ENCODE measurements at regions not wholly inside any gene's neighbourhood (a gene's known extent, or its start where the extent isn't known, plus 50 kb on each side); places are given as distances from the start of the nearest gene placed in this dataset.

DNA sequence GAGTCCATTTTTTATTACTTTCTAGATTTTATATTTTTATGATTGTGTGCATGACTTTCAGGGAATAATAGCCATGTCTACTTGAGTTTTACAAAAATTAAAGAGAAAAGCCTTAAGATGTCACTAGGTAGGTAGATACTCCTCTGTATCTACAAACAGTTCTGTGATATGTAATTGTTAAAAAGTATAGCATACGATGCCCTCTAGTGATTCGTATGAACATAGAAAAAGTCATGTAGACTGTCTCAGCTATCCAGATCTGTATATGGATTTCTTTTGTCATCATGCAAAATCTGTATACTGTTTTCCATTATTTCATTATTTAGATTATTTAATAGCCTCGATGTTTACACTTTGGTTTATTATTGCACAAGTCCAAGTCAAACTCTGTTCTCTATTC is 856.6 kb downstream of the CENPC start:
- ChIA-PET CTCF (no interaction called here), POLR2A (no interaction called here)
- no peak for TF ChIP-seq ZNF384 (IDR thresholded peaks at IDR 0.05)
- TF ChIP-seq CTBP1 (IDR thresholded peaks at IDR 0.05; ENCODE audit: borderline replicate concordance) = no peak
- TF ChIP-seq FOXA1 (IDR thresholded peaks at IDR 0.05) = no peak
- no peak for TF ChIP-seq ARNT (IDR thresholded peaks at IDR 0.05)
- no peak for TF ChIP-seq NFRKB (IDR thresholded peaks at IDR 0.05)
- no peak for TF ChIP-seq TARDBP (IDR thresholded peaks at IDR 0.05)
- TF ChIP-seq L3MBTL2 (conservative IDR thresholded peaks at IDR 0.05) = no peak
- TF ChIP-seq FOXK2 (IDR thresholded peaks at IDR 0.05) = no peak
- no peak for TF ChIP-seq BHLHE40 (IDR thresholded peaks at IDR 0.05; ENCODE audit: borderline replicate concordance)
- TF ChIP-seq, protein P1, sequence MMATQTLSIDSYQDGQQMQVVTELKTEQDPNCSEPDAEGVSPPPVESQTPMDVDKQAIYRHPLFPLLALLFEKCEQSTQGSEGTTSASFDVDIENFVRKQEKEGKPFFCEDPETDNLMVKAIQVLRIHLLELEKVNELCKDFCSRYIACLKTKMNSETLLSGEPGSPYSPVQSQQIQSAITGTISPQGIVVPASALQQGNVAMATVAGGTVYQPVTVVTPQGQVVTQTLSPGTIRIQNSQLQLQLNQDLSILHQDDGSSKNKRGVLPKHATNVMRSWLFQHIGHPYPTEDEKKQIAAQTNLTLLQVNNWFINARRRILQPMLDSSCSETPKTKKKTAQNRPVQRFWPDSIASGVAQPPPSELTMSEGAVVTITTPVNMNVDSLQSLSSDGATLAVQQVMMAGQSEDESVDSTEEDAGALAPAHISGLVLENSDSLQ (IDR thresholded peaks at IDR 0.05) = no peak
- no peak for TF ChIP-seq ELF4 (IDR thresholded peaks at IDR 0.05)
- TF ChIP-seq LEF1 (IDR thresholded peaks at IDR 0.05; ENCODE audit: borderline replicate concordance) = no peak
- no peak for TF ChIP-seq HDGF (IDR thresholded peaks at IDR 0.05; ENCODE audit: borderline replicate concordance)
- TF ChIP-seq SUZ12 (IDR thresholded peaks at IDR 0.05) = no peak
- no peak for TF ChIP-seq SP1 (IDR thresholded peaks at IDR 0.05)
- no peak for TF ChIP-seq FOXM1 (IDR thresholded peaks at IDR 0.05; ENCODE audit: borderline replicate concordance)
- DNase-seq (ENCODE audit: extremely low spot score) = peak; percentile 10

DNA sequence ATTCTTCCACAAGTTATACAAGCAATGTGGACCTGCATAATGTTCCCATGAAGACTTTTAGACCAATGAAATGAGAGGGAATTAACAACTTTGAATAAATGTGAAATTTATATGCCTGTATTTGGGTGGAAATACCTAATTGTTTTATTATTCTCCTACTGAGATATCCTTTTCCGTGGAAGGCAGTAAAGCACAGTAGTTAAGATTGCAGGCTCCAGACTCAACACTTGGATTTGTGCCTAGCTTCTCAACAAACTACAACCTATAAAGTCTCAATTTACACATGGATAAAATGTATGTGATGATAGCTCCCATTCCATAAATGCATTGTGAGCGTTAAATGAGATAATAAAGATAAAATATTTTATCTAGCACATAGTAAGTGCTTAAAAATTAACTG is 857.8 kb downstream of the CENPC start:
- TF ChIP-seq HDGF (IDR thresholded peaks at IDR 0.05; ENCODE audit: borderline replicate concordance) (no peak), ZNF384 (IDR thresholded peaks at IDR 0.05) (no peak), NFRKB (IDR thresholded peaks at IDR 0.05) (no peak), ARNT (IDR thresholded peaks at IDR 0.05) (0 out of 2 replicates have a peak, but pooled peaks have one; percentile 3), L3MBTL2 (conservative IDR thresholded peaks at IDR 0.05) (no peak), SUZ12 (IDR thresholded peaks at IDR 0.05) (no peak)
- TF ChIP-seq, protein P1 (IDR thresholded peaks at IDR 0.05) = no peak; the same call in 1 of the 2 replicates
- CTCF ChIA-PET = no interaction called here
- POLR2A ChIA-PET = no interaction called here
- DNase-seq (ENCODE audit: extremely low spot score) = peak; percentile 11

DNA sequence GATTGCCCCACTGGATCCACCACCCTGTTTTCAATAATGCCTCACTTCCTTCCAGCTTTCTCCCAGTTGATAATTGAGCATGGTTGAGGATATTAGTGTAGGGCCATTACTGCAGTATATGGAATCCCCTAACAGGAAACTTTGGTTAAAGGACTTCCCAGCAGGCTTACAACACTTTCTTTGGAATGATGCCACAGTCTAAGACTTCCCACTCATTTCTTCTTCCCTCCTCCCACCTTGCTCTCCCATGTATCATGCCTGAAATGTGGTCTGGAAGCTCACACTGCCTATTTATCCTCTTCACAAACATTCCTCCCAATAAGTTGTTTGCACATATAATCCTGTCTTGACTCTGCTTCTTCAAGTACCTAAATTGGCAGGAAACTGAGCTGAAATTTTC is 863.3 kb downstream of the CENPC start:
- ChIA-PET POLR2A (no interaction called here), CTCF (no interaction called here)
- no peak for DNase-seq (ENCODE audit: extremely low spot score)
- TF ChIP-seq SP1 (IDR thresholded peaks at IDR 0.05) = no peak
- TF ChIP-seq TARDBP (IDR thresholded peaks at IDR 0.05) = no peak
- no peak for TF ChIP-seq CTBP1 (IDR thresholded peaks at IDR 0.05; ENCODE audit: borderline replicate concordance)
- no peak for TF ChIP-seq FOXA1 (IDR thresholded peaks at IDR 0.05)
- no peak for TF ChIP-seq SUZ12 (IDR thresholded peaks at IDR 0.05)
- TF ChIP-seq LEF1 (IDR thresholded peaks at IDR 0.05; ENCODE audit: borderline replicate concordance) = no peak
- TF ChIP-seq HDGF (IDR thresholded peaks at IDR 0.05; ENCODE audit: borderline replicate concordance) = no peak
- TF ChIP-seq ARNT (IDR thresholded peaks at IDR 0.05) = no peak
- no peak for TF ChIP-seq NFRKB (IDR thresholded peaks at IDR 0.05)
- no peak for TF ChIP-seq ZNF384 (IDR thresholded peaks at IDR 0.05)
- no peak for TF ChIP-seq FOXK2 (IDR thresholded peaks at IDR 0.05)
- TF ChIP-seq, protein P1 (IDR thresholded peaks at IDR 0.05) = no peak
- TF ChIP-seq BHLHE40 (IDR thresholded peaks at IDR 0.05; ENCODE audit: borderline replicate concordance) = no peak

DNA sequence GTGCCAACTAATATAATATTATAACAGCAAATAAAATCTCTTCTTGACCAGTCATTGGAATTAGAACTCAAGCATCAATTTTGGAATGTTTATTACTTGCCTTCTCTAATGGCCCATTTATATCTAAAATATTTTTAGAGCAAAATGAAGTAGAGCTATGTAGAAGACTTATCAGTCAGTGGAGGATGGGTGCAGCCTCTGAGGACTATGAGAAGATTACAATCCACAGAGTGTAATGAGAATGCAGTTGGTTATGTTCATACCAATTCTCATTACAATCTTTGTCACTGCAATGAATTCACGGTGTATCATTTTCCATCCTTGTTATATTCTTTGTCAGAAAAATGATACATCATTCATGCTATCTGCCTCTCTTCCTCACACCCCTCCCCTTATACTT is 878.1 kb downstream of the CENPC start:
- no peak for TF ChIP-seq CTBP1 (IDR thresholded peaks at IDR 0.05; ENCODE audit: borderline replicate concordance)
- no peak for TF ChIP-seq TARDBP (IDR thresholded peaks at IDR 0.05)
- ChIA-PET CTCF (no interaction called here), POLR2A (no interaction called here)
- DNase-seq (ENCODE audit: extremely low spot score) = no peak

DNA sequence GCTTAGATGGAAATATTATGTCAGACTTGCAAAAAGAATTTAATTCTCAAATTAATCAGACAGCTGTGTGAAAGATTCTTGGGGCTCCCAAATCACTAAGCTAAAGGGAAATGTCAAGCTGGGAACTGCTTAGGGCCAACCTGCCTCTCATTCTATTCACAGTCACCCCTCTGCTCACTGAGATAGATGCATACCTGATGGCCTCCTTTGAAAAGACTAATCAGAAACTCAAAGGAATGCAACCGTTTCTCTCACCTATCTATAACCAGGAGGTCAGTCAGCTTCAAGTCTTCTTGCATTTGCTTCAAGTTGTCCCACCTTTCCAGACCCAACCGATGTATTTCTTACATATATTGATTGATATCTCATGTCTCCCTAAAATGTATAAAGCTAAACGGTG is 882.7 kb downstream of the CENPC start:
- no peak for DNase-seq (ENCODE audit: extremely low spot score)
- no peak for TF ChIP-seq FOXK2 (IDR thresholded peaks at IDR 0.05)
- TF ChIP-seq ZNF384 (IDR thresholded peaks at IDR 0.05) = no peak
- TF ChIP-seq TARDBP (IDR thresholded peaks at IDR 0.05) = no peak
- POLR2A ChIA-PET = no interaction called here
- CTCF ChIA-PET = no interaction called here

DNA sequence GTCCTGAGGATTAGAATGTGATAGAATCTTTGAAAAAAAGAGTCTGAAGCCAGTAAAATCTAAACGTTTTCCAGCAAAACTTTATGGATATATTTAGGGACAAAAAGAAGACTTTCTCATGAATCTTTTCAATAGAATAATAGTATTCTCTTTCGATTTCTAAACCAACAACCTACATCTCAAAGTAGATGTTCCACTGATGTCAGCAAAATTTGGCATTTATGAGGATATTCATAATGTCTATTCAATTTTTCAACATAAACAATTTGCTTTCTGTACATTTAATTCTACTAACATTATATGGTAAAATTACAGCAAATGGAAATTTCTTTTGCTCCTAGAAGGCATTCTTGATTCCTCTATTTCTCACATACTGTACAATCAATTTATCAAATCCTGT is 886.5 kb downstream of the CENPC start:
- no peak for TF ChIP-seq TARDBP (IDR thresholded peaks at IDR 0.05)
- TF ChIP-seq, protein P1 (IDR thresholded peaks at IDR 0.05) = no peak
- TF ChIP-seq FOXM1 (IDR thresholded peaks at IDR 0.05; ENCODE audit: borderline replicate concordance) = no peak
- no peak for TF ChIP-seq HDGF (IDR thresholded peaks at IDR 0.05; ENCODE audit: borderline replicate concordance)
- TF ChIP-seq L3MBTL2 (conservative IDR thresholded peaks at IDR 0.05) = no peak
- TF ChIP-seq ARNT (IDR thresholded peaks at IDR 0.05) = no peak
- TF ChIP-seq CTBP1 (IDR thresholded peaks at IDR 0.05; ENCODE audit: borderline replicate concordance) = no peak
- no peak for TF ChIP-seq BHLHE40 (IDR thresholded peaks at IDR 0.05; ENCODE audit: borderline replicate concordance)
- no peak for TF ChIP-seq ZNF384 (IDR thresholded peaks at IDR 0.05)
- no peak for TF ChIP-seq ELF4 (IDR thresholded peaks at IDR 0.05)
- no peak for TF ChIP-seq FOXA1 (IDR thresholded peaks at IDR 0.05)
- TF ChIP-seq SP1 (IDR thresholded peaks at IDR 0.05) = no peak
- no peak for TF ChIP-seq LEF1 (IDR thresholded peaks at IDR 0.05; ENCODE audit: borderline replicate concordance)
- TF ChIP-seq NFRKB (IDR thresholded peaks at IDR 0.05) = no peak
- no peak for TF ChIP-seq FOXK2 (IDR thresholded peaks at IDR 0.05)
- POLR2A ChIA-PET = no interaction called here
- CTCF ChIA-PET = no interaction called here
- DNase-seq (ENCODE audit: extremely low spot score) = no peak
